Type B pancreatic cell (in vitro differentiated cells): ENCODE measurements at regions not wholly inside any gene's neighbourhood (a gene's known extent, or its start where the extent isn't known, plus 50 kb on each side); places are given as distances from the start of the nearest gene placed in this dataset.

Experiments
- DNase-seq: peaks from one replicate; pipeline ENCODE4 v3.0.0; 2021; ENCODE audit warnings: mixed read lengths; ENCODE audit not compliant: unreplicated experiment; ENCODE audit errors: extremely low spot score
- H3K27ac Mint-ChIP-seq: 2 replicates; pipeline ENCODE4 v1.8.0; 2021; ENCODE audit warnings: mild to moderate bottlenecking, mixed read lengths
- H3K27me3 Mint-ChIP-seq: 2 replicates; pipeline ENCODE4 v1.8.0; 2021; ENCODE audit warnings: mixed read lengths
- H3K36me3 Mint-ChIP-seq: 2 replicates; pipeline ENCODE4 v1.8.0; 2021; ENCODE audit warnings: mixed read lengths
- H3K4me1 Mint-ChIP-seq: one replicate; pipeline ENCODE4 v1.8.0; 2021; ENCODE audit warnings: mixed read lengths; ENCODE audit not compliant: unreplicated experiment
- H3K4me3 Mint-ChIP-seq: 2 replicates; pipeline ENCODE4 v1.8.0; 2021; ENCODE audit warnings: mild to moderate bottlenecking, mixed read lengths
- H3K9me3 Mint-ChIP-seq: 2 replicates; pipeline ENCODE4 v1.8.0; 2021; ENCODE audit warnings: mixed read lengths
- TF ChIP-seq, protein P1 (sequence below): fragments of 200-600 bp; sonication (generic); conservative IDR thresholded peaks from 2 replicates; pipeline ENCODE4 v1.5.0; 2021; ENCODE audit warnings: antibody characterized with exemption, mild to moderate bottlenecking

DNA sequence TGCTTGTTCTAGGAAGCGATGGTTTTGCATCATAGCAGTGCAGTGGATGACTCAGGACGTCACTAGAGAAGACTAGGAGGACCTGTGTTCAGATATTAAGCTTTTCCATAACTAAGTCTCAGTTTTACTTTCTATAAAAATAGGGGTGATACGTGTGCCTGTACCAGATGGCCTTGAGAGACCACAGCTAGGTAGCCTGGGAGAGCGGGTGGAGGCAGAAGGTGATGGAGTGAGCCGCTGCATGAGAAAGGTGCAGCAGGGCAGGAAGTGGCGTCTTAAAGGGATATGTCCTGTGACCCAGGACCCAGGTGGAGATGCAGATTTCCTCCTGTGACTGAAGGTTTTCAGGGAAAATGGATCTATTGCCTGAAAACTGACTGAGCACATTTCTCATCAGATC is 304.9 kb downstream of the CDC14C start:
- H3K36me3 Mint-ChIP-seq, result no peaks in the 10 kb centered on the region
- no peaks in the 10 kb centered on the region for H3K4me1 Mint-ChIP-seq
- TF ChIP-seq, protein P1, sequence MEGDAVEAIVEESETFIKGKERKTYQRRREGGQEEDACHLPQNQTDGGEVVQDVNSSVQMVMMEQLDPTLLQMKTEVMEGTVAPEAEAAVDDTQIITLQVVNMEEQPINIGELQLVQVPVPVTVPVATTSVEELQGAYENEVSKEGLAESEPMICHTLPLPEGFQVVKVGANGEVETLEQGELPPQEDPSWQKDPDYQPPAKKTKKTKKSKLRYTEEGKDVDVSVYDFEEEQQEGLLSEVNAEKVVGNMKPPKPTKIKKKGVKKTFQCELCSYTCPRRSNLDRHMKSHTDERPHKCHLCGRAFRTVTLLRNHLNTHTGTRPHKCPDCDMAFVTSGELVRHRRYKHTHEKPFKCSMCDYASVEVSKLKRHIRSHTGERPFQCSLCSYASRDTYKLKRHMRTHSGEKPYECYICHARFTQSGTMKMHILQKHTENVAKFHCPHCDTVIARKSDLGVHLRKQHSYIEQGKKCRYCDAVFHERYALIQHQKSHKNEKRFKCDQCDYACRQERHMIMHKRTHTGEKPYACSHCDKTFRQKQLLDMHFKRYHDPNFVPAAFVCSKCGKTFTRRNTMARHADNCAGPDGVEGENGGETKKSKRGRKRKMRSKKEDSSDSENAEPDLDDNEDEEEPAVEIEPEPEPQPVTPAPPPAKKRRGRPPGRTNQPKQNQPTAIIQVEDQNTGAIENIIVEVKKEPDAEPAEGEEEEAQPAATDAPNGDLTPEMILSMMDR, result no peak
- no peaks in the 10 kb centered on the region for H3K27me3 Mint-ChIP-seq
- DNase-seq, result no peak
- H3K27ac Mint-ChIP-seq, result no peak overlapping the region
- H3K9me3 Mint-ChIP-seq, result no peaks in the 10 kb centered on the region
- H3K4me3 Mint-ChIP-seq, result no peak overlapping the region

DNA sequence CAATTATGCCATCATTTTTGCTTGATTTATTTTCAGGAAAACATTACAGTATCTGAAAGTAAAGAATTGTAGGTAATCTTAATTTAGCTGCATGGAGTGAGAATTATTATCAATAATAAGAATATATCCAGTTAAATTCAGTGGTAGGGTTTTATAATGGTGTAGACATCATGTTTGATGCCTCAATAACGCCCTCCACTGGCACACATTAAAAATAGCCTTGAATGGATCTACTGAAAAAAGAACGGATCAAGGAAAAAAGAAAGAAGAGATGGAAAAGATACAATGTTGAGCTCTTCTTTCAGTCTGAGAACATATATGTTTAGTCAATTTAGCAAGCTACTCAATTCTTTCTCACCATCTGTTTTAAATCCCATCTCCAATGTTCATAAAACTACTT is 319.2 kb downstream of the CDC14C start:
- Mint-ChIP-seq H3K9me3 (no peaks in the 10 kb centered on the region), H3K36me3 (no peaks in the 10 kb centered on the region), H3K27ac (no peak overlapping the region), H3K4me1 (no peaks in the 10 kb centered on the region), H3K27me3 (no peaks in the 10 kb centered on the region), H3K4me3 (no peak overlapping the region)
- TF ChIP-seq, protein P1, result no peak
- no peak for DNase-seq

DNA sequence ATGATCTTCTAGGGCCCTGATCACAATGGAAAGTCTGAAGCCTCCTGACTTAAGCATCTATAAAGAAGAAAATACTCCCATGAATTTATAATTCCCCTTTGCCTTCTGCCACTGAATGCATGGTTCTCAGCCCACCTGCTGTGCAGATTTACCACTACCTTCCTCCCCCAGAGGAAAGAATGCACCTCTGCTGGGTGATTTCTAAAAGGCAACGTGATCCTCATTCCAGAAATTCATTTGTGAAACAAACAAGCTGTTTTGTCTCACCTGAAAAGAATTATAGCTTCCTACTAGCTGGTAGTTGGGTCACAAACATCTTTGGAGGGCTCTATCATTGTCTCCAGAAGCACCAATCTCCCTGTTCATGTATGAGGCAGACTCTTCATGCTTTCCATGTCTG is 320.2 kb downstream of the CDC14C start:
- H3K9me3 Mint-ChIP-seq, result no peaks in the 10 kb centered on the region
- H3K4me1 Mint-ChIP-seq, result no peaks in the 10 kb centered on the region
- DNase-seq, result no peak
- H3K4me3 Mint-ChIP-seq, result no peak overlapping the region
- H3K36me3 Mint-ChIP-seq, result no peaks in the 10 kb centered on the region
- H3K27ac Mint-ChIP-seq, result no peak overlapping the region
- TF ChIP-seq, protein P1, result no peak
- H3K27me3 Mint-ChIP-seq, result no peaks in the 10 kb centered on the region

DNA sequence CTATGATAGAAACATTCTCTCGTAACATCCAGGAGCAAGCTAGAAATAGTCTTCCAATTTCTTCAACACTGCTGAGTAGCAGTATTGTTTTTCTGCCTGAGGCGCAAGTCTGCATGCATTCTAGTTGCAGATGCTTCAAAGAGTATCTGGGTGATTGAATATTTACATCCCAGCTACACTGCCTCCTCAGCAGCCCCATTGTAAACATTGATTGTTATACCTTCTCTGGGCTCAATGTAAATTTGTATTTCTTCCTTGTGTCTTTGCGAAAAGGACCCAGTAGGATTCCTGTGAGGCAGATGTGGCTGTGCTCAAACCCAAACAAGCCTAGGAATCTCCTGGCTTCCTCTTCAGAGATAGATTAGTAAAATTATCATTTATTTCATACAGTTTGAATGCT is 320.7 kb downstream of the CDC14C start:
- Mint-ChIP-seq H3K36me3 (no peaks in the 10 kb centered on the region), H3K27me3 (no peaks in the 10 kb centered on the region), H3K4me1 (no peaks in the 10 kb centered on the region), H3K27ac (no peak overlapping the region), H3K9me3 (no peaks in the 10 kb centered on the region), H3K4me3 (no peak overlapping the region)
- no peak for DNase-seq
- TF ChIP-seq, protein P1, result no peak

DNA sequence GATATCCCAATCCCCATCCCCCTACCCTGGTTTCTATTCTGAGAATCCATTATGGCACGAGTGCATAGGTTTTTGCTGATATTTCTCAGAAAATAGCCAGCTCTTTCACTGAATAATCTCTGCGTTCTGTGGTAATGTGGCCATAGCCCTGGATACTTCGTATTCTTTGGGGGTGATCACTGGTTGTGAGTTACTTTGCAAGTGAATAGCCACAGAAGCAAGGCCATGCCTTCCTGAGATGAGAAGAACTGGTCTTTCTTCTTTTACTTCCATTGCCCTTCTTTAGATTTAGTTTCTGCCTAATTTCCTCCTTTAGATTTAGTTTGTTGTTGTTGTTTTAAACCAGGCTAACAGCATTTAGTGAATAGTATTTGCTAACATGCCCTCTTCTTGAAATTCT is 323.4 kb downstream of the CDC14C start:
- Mint-ChIP-seq H3K36me3 (no peaks in the 10 kb centered on the region), H3K27me3 (no peaks in the 10 kb centered on the region), H3K4me3 (no peak overlapping the region), H3K9me3 (no peaks in the 10 kb centered on the region), H3K27ac (no peak overlapping the region), H3K4me1 (no peaks in the 10 kb centered on the region)
- no peak for DNase-seq
- TF ChIP-seq, protein P1, result no peak

DNA sequence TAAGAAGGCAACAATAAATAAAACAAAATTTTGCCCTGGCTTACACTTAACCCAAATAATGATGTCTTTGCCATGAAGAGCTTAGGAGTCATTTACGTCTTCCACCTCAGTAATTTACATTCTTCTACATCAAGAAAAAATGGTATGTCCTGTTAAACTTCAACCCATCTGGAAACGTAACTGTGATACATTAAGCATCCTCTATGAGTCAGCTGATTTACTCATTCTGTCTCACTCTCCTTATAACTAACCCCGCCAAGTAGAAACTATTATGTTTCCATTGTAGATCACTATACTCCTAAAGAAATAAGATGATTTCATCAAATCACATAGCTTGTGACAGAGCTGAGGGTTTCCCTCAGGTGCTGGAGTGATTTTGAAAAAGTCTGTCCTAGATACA is 330.7 kb downstream of the CDC14C start:
- no peak overlapping the region for H3K27ac Mint-ChIP-seq
- no peak overlapping the region for H3K4me3 Mint-ChIP-seq
- H3K4me1 Mint-ChIP-seq, result no peaks in the 10 kb centered on the region
- H3K27me3 Mint-ChIP-seq, result no peaks in the 10 kb centered on the region
- no peak for DNase-seq
- H3K36me3 Mint-ChIP-seq, result no peaks in the 10 kb centered on the region
- H3K9me3 Mint-ChIP-seq, result no peaks in the 10 kb centered on the region
- TF ChIP-seq, protein P1, result no peak
